ENCODE measurements at regions not wholly inside any gene's neighbourhood (a gene's known extent, or its start where the extent isn't known, plus 50 kb on each side); places are given as distances from the start of the nearest gene placed in this dataset.
"Not testable (repeated sequence)": the region's sequence is repeated elsewhere in the genome, so short reads cannot be mapped to it uniquely, and the experiment has no call there.

DNA sequence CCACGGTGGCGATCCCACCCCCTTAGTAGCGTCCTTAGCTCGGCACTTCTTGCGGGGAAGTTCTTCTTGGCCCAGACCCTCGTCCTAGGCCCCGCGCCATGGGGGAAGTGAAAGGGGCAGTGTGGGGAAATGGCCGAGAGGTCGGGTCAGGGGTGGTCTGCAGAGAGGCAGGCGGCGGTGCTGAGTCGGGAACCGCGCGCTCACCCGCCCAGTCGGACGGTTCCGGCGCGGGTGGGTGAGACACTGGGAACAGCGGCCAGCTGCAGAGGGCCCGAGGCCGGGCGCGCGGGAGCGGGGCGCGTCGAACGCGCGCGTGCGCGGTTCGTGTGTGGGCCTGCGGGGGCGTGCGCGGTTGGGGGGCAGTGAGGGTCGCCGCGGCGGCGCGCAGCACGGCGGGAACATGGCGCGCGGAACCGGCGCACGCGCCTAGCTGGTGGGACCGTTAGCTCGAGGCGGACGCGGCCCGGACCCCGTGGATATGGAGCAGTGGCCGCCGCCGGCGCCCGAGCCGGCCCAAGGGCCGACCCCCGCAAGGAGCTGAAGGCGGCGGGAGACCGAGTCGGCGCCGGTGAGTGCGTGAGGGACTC is 246.9 kb downstream of the GOLGA6L6 start:
- H3K4me3 ChIP-seq = no peak overlapping the region
- WGBS = 71% methylated on average over 67 of the region's 80 CpGs
- H3K27ac ChIP-seq = no peak overlapping the region
- no peaks in the 10 kb centered on the region for H3K4me1 ChIP-seq (replicated peaks)
- H3K36me3 ChIP-seq = no peaks in the 10 kb centered on the region
- TF ChIP-seq, protein P1, sequence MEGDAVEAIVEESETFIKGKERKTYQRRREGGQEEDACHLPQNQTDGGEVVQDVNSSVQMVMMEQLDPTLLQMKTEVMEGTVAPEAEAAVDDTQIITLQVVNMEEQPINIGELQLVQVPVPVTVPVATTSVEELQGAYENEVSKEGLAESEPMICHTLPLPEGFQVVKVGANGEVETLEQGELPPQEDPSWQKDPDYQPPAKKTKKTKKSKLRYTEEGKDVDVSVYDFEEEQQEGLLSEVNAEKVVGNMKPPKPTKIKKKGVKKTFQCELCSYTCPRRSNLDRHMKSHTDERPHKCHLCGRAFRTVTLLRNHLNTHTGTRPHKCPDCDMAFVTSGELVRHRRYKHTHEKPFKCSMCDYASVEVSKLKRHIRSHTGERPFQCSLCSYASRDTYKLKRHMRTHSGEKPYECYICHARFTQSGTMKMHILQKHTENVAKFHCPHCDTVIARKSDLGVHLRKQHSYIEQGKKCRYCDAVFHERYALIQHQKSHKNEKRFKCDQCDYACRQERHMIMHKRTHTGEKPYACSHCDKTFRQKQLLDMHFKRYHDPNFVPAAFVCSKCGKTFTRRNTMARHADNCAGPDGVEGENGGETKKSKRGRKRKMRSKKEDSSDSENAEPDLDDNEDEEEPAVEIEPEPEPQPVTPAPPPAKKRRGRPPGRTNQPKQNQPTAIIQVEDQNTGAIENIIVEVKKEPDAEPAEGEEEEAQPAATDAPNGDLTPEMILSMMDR (IDR thresholded peaks at IDR 0.05) = no peak
- TF ChIP-seq POLR2AphosphoS5 (IDR thresholded peaks at IDR 0.05) = no peak
- no peak for TF ChIP-seq POLR2A (IDR thresholded peaks at IDR 0.05)
- no peaks in the 10 kb centered on the region for H3K9me3 ChIP-seq
- no peaks in the 10 kb centered on the region for H3K27me3 ChIP-seq (replicated peaks; ENCODE audit: insufficient read depth)
- intact Hi-C loops (cut with DNase I) = no loop called here
- DNase-seq (ENCODE audit: low spot score) = no peak

DNA sequence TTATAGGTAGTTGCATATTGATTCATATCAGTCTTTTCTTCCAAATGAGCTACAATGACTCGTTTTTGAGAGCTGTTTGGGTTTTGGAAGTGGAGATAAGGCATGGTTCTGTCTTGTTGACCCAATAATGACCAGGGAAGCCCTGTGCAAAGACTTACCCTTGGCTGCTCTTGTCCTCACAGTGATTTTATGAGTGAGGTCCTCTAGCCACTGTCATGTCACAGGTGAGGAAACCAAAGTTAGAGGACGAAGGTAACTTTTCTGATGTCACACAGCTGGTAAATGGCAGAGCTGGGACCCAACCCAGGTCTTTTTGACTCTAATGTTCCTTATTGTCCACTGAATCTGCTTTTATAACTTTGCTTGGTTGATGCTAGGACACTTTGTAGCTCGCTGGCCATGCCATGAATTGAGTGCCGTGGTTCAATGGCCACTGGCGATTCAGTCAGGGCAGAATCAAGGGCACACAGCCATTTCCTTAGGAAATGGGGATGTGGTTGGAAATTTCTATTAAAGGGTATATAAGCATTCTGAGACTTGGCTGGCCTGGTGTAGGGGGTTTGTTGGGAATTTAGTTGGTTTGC is 249.1 kb downstream of the GOLGA6L6 start:
- H3K9me3 ChIP-seq; H3K4me3 ChIP-seq; H3K4me1 ChIP-seq (replicated peaks); intact Hi-C loops (cut with DNase I); H3K27ac ChIP-seq; DNase-seq (ENCODE audit: low spot score); H3K27me3 ChIP-seq (replicated peaks; ENCODE audit: insufficient read depth); H3K36me3 ChIP-seq: not testable (repeated sequence)
- WGBS = 58% methylated on average over 5 of the region's 5 CpGs

DNA sequence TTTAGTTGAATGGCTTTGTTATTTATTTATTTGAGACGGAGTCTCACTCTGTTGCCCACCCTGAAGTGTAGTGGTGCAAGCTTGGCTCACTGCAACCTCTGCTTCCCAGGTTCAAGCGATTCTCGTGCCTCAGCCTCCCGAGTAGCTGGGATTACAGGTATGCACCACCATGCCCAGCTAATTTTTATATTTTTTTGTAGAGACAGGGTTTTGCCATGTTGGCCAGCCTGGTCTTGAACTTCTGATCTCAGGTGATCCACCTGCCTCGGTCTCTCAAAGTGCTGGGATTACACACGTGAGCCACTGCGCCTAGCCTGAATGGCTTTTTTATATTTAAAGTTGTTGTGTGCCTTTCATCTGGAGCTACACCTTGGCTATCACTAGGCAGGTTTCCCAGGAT is 250.0 kb downstream of the GOLGA6L6 start:
- H3K27me3 ChIP-seq (replicated peaks; ENCODE audit: insufficient read depth); H3K4me1 ChIP-seq (replicated peaks); H3K4me3 ChIP-seq; intact Hi-C loops (cut with DNase I); DNase-seq (ENCODE audit: low spot score); H3K9me3 ChIP-seq; H3K27ac ChIP-seq; H3K36me3 ChIP-seq: not testable (repeated sequence)
- WGBS = 81% methylated on average over 7 of the region's 7 CpGs

DNA sequence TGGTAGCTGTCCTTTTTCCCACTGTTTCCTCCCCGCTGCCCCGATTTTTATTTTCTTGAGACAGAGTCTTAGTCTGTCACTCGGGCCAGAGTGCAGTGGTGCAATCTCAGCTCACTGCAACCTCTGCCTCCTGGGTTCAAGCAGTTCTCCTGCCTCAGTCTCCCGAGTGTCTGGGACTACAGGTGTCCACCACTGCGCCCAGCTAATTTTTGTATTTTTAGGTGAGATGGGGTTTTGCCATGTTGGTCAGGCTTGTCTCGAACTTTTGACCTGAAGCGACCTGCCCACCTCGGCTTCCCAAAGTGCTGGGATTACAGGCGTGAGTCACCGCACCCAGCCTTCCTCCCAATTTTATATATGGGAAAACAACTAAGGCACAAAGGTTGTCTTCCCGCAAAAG is 251.0 kb downstream of the GOLGA6L6 start:
- H3K4me1 ChIP-seq (replicated peaks); H3K36me3 ChIP-seq; DNase-seq (ENCODE audit: low spot score); H3K27me3 ChIP-seq (replicated peaks; ENCODE audit: insufficient read depth); intact Hi-C loops (cut with DNase I); H3K9me3 ChIP-seq; H3K4me3 ChIP-seq; H3K27ac ChIP-seq: not testable (repeated sequence)
- 83% methylated on average over 11 of the region's 11 CpGs for WGBS

DNA sequence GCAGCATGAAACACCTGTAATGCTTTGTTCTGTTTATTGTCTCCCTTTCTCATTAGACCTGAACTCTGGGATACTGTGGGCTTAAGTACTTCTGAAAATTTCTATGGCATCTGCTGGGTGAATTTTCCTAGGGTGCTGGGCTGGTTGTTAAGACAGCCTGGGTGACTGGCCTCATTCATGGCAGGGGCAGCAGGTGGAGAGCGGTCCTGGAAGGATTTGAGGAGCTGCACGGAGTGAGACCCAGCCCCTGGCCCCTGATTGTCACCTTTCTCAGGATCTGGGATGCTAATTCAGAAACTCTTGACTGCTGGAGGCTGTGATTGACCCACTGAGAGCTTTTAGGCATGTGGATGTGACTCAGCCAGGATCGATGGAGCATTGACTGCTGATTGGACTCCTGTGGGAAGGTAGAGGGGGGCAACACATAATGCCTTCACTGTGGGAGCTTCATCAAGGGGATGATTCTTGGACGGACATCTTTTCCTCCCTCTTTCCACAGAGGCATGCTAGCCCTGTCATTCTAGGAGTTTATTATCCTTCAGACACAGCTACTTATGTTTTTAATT is 252.0 kb downstream of the GOLGA6L6 start:
- not testable (repeated sequence) for H3K4me3 ChIP-seq; DNase-seq (ENCODE audit: low spot score)
- WGBS = 59% methylated on average over 4 of the region's 4 CpGs

DNA sequence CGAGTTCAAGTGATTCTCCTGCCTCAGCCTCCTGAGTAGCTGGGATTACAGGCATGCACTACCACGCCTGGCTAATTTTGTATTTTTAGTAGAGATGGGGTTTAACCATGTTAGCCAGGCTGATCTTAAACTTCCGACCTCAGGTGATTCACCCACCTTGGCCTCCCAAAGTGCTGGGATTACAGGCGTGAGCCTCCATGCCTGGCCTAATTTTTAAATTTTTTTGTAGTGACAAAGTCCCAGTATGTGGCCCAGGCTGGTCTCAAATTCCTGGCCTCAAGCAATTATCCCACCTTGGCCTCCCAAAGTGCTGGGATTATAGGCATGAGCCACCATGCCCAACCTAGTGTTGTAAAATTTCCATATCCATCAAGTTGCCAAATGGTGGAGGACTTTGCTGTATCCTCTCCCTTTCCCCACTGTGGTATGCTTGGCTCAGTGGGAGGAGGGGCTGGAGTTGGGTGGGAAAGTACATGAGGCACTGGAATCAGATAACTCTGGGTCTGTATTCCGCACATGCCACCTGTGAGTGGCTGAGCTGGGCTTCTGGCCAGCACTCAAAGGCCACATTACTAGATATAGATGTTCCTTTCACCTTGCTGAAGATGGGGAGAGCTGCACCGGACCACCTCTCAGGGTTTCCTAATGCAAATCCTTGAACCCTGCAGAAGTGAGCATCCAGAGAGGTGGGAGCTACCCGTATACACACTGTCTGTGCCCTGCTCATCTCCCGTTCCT is 252.6 kb downstream of the GOLGA6L6 start:
- H3K27me3 ChIP-seq (replicated peaks; ENCODE audit: insufficient read depth); H3K27ac ChIP-seq; H3K4me1 ChIP-seq (replicated peaks); intact Hi-C loops (cut with DNase I); H3K4me3 ChIP-seq; DNase-seq (ENCODE audit: low spot score); H3K9me3 ChIP-seq; H3K36me3 ChIP-seq: not testable (repeated sequence)
- 78% methylated on average over 8 of the region's 8 CpGs for WGBS

More for the DNA sequence above, 252.0 kb downstream of the GOLGA6L6 start:
- H3K27ac ChIP-seq; H3K36me3 ChIP-seq; intact Hi-C loops (cut with DNase I); H3K9me3 ChIP-seq; H3K27me3 ChIP-seq (replicated peaks; ENCODE audit: insufficient read depth); H3K4me1 ChIP-seq (replicated peaks): not testable (repeated sequence)

DNA sequence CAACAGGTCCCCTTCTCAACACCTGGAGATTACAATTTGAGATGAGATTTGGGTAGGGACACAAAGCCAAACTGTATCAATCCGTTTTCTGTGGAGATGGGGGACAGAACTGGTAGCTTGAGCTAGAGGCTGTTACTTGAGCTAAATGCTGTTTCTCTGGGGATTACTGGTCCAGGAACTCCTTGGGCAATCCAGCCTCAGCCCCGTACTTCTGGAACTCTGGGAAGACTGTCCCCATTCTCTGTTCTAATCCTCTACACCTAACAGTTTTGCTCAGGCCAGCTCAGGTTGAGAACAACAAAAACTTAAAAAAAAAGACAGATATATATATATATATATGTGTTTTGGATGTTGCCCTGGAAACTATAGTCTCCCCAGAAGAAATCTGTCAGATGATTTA is 255.0 kb downstream of the GOLGA6L6 start:
- 70% methylated on average over 2 of the region's 2 CpGs for WGBS
- DNase-seq (ENCODE audit: low spot score); intact Hi-C loops (cut with DNase I): not testable (repeated sequence)

DNA sequence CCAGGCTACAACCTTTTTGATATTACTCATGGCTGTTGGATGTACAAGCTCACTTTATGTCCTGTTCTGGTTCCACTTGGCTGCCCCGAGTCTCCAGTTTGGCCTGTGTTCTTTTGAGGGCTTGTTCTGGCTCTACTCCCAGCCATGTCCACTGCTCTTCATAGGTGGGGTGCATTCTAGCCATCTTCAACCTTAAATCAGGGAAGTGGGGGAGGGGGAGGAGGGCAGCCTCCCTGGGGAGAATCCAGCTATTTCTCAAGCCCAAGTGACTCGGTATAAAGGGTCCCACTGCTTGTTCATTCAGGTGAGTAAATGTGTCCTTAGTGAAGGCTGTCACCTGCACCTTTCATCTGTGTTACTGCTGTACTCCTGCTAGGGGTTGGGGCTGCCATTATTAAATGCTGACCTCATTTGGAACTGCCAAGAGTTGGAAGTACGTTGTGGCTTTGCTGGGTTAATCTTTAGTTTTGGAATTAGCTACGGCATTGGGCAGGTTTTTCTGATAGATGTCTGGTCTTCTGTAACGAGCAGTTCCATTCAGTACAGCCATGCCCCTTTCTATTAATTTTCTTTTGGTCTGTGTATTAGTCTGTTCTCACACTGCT is 255.8 kb downstream of the GOLGA6L6 start:
- H3K9me3 ChIP-seq; H3K27ac ChIP-seq; H3K27me3 ChIP-seq (replicated peaks; ENCODE audit: insufficient read depth); H3K36me3 ChIP-seq; H3K4me1 ChIP-seq (replicated peaks); intact Hi-C loops (cut with DNase I); H3K4me3 ChIP-seq: not testable (repeated sequence)
- 53% methylated on average over 5 of the region's 5 CpGs for WGBS
- peak; percentile 1 for DNase-seq (ENCODE audit: low spot score)

More for the DNA sequence above, 255.0 kb downstream of the GOLGA6L6 start:
- H3K9me3 ChIP-seq; H3K27ac ChIP-seq; H3K36me3 ChIP-seq; H3K27me3 ChIP-seq (replicated peaks; ENCODE audit: insufficient read depth); H3K4me1 ChIP-seq (replicated peaks); H3K4me3 ChIP-seq: not testable (repeated sequence)

DNA sequence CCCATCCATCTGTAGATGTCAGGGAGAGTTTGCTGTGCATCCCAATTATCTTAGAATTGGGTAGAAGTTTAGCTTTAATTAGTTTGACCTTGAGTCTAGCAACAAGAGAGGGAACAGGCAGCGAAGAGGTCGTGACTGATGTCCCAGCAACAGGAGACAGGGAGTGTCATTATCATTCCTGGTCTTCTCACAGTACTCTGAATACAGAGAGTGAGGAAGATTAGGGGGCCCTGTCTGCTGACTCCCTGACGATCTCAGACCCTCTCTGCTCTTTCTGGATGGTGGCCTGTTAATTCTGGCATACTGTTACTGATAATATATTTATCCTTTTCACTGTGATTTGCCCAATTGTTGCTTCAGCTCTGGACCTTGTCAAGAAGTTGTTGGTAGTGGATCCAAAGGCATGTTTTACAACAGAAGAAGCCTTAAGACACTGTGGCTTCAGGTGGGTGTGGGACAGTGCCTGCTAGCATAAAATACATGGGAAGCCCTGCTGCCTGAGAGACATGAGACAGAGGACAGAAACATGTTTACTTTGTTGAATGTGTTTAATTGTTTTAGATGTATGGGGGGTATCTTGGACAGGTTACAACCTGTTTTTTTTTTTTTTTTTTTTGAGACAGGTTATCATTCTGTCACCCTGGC is 256.6 kb downstream of the GOLGA6L6 start:
- WGBS = 51% methylated on average over 3 of the region's 3 CpGs
- H3K4me1 ChIP-seq (replicated peaks); H3K27ac ChIP-seq; H3K9me3 ChIP-seq; intact Hi-C loops (cut with DNase I); H3K4me3 ChIP-seq; H3K27me3 ChIP-seq (replicated peaks; ENCODE audit: insufficient read depth); DNase-seq (ENCODE audit: low spot score); H3K36me3 ChIP-seq: not testable (repeated sequence)

DNA sequence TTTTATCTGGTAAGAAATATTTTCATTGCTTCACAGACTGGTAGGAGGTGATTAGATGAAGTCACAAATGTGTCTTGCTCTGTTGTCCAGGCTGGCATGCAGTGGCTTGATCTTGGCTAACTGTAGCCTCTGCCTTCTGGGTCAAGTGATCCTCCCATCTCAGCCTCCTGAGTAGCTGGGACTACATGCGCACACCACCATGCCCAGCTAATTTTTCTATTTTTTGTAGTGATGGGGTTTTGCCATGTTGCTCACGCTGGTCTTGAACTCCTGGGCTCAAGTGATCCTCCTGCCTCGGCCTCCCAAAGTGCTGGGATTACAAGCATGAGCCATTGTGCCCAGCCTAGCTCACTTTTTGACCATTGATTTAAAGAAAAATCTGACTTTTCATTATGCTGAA is 257.9 kb downstream of the GOLGA6L6 start:
- H3K4me3 ChIP-seq; intact Hi-C loops (cut with DNase I); H3K4me1 ChIP-seq (replicated peaks); H3K27ac ChIP-seq; H3K9me3 ChIP-seq; H3K36me3 ChIP-seq; DNase-seq (ENCODE audit: low spot score); H3K27me3 ChIP-seq (replicated peaks; ENCODE audit: insufficient read depth): not testable (repeated sequence)
- WGBS = 65% methylated on average over 3 of the region's 3 CpGs
